NCI-H146 treated with DMSO at 0.1 percent for 48 hours (cell line): ENCODE measurements at regions not wholly inside any gene's neighbourhood (a gene's known extent, or its start where the extent isn't known, plus 50 kb on each side); places are given as distances from the start of the nearest gene placed in this dataset.

Source experiments
- DNase-seq: peaks from one replicate; lab custom pipeline; 2025; ENCODE audit not compliant: unreplicated experiment; lab: John Stamatoyannopoulos, UW

- no peak for DNase-seq
Measured at GRCh38 chr5:31137676-31138075, 55.8 kb upstream of the CDH6 start.

GRCh38 chr5:31135542-31135941, 57.9 kb upstream of the CDH6 start:
- DNase-seq: no peak

GRCh38 chr5:31133488-31133887, 60.0 kb upstream of the CDH6 start:
- DNase-seq: no peak

DNA sequence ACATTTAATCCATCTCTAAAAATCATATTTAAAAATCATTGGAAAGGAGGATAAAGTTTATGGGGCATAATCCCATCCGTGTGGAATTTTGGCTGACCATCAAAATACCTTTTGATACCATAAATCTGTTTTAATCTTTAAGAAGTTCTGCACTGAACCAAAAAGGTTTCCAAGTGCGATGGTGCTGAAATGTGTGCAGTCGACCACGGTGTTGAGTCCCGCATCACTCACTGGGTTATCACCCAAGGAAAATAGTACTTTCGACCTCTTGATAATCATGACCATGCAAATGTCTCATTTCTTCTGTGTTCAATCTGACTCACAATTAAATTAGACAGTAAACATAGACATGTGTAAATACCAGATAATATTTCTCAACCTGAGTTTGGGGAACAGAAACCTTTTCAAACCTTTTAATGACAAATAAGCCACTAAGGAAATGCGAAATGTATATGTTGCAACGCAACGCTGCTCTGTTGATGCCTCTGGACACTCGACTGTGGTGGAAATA, 62.0 kb upstream of the CDH6 start:
- no peak for DNase-seq

DNA sequence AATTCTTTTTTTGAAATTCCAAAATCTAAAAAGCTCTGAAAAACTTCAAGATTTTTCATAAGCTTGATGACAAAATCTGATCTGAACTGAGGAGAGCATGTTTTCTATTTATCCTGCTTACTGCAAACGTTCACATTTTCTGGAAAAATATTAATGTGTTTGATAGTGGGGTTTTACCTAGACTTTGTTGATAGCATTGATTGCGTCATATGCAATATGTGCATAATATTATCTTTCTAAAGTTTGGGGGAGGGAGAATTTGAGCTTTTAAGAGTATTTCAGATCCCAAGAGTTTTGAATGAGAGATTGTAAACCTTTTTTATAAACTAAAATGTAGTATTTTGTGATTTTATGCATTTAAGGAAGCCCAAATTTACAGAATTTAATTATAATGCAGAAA, 62.8 kb upstream of the CDH6 start:
- no peak for DNase-seq

DNA sequence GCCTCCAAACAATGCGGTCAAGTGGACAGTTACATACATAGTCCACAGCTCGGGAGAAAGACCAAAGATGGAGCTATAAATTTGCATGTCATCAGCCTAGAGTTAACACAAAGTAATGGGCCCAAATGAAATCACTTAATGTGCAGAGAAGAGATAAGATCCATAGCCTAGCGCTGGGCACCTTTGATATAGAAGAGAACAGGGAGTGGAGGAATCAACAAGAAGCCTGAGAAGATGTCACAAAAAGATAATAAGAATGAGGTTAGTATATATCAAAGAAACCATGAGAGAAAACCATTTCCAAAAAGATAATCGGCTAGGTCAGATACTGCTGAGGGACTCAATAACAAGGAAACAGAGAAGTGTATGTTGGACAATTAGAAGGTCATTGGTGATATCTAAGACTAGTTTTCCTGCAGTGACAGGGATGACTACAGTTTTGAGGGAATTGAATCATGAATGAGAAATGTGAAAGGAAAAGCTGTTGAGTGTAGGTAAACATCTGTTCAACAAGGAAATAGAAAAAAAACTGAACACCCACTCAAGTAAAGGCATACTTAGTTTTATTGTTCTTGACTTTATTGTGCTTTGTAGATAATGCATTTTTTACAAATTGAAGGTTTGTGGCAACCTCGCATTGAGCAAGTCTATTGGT, 68.7 kb upstream of the CDH6 start:
- no peak for DNase-seq

- DNase-seq: no peak
Measured at GRCh38 chr5:31124026-31124425, 69.5 kb upstream of the CDH6 start.

DNA sequence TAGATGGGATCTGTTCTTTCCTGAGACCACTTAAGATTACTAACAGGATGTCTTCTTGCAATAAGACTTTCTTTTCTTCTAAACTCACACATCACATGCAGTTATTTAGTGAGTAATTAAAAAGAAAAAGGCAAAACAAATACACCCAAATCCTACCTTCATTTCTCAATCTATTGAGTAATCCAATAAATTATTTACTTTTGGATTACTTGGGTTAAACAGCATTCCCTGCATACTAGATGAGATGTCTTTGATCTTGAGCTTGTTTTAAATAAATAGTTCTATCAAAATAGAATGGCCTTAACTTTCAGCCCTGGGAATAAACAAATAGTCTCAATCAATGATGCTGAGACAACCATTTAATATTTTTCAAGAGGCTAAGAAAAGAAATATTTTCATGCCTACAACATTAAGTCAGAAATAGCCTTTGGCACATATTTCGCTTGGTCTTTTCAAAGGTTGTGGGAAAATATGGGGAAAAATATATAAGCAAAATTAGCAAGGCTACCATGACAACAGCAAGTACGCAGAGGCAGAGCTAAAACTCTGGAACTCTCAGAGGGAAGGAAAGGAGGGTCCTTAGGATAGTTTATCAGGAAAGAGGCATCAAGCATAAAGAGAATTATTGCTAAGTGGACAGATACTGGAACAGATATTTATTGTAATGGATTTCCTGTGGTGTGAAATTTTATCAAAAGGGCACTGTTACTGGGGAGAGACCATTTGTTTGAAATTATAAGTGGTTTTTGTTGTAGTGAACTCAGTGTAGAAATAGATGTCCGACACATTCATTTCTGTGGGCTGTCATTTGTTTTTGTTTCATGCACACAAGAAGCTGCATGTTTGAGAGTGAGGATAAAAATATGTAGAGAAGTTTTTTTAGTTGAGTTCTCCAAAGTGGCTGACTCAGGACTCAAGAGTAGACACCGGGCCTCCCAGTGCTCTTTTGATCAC, 70.2 kb upstream of the CDH6 start:
- no peak for DNase-seq

- DNase-seq: no peak
Measured at GRCh38 chr5:31121224-31121623, 72.3 kb upstream of the CDH6 start.

DNA sequence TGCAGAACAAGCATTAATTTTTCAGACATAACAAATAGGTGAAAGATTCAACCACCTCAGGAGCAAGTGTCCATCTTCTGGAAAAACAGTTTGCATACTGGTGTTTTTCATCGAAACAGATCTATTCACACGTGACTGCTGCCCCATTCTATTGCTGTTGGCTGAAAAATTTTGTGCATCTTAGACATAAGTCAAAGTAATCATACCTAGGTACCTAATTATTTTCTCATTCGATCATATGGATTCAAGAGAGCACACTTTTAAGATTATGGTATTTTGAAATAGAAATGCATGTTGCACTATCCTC, 72.9 kb upstream of the CDH6 start:
- DNase-seq: no peak

- no peak for DNase-seq
Measured at GRCh38 chr5:31119938-31120641, 73.4 kb upstream of the CDH6 start.

- DNase-seq: no peak
Measured at GRCh38 chr5:31116466-31117031, 76.9 kb upstream of the CDH6 start.

- no peak for DNase-seq
Measured at GRCh38 chr5:31114817-31115216, 78.7 kb upstream of the CDH6 start.

DNA sequence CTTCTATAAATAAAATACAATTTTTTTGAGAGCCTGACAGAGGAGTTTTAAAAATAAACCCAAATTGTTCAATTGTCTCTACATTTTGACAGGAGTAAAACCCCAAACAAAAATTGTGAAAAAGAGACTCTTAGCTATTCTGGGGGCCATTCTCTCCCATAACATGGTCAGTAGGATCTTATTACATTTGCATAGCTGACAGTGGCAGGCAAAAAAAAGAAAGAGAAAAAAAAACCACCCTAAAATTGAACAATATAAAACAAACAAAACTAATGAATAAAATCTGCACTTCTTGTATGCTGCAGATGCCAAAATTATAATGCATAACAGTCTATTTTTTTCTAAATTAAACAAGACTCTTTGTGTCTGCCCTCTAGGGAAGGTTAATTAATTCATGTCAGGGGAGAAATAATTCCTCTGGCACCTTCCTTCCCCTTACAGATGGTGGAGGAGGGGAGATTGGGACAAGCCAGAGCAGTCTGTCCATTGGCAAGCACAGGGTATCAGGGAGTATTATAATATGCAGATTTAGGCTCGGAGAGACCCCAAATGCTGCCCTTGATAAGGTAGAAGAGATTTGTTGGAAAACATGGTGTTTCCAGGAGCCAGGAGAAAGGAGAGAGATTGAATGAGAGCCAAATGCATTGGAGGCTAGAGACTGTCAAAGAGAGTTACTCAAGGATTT, 79.7 kb upstream of the CDH6 start:
- no peak for DNase-seq

GRCh38 chr5:31113101-31113500, 80.4 kb upstream of the CDH6 start:
- DNase-seq: no peak

- peak; percentile 93 for DNase-seq
Measured at GRCh38 chr5:31107091-31107518, 86.4 kb upstream of the CDH6 start.

- DNase-seq: no peak
Measured at GRCh38 chr5:31106691-31107090, 86.8 kb upstream of the CDH6 start.

GRCh38 chr5:31106278-31106677, 87.2 kb upstream of the CDH6 start:
- no peak for DNase-seq

- no peak for DNase-seq
Measured at GRCh38 chr5:31104775-31105174, 88.7 kb upstream of the CDH6 start.

- no peak for DNase-seq
Measured at GRCh38 chr5:31100781-31101310, 92.6 kb upstream of the CDH6 start.
